CD4-positive, alpha-beta T cell (primary cell): ENCODE measurements at regions not wholly inside any gene's neighbourhood (a gene's known extent, or its start where the extent isn't known, plus 50 kb on each side); places are given as distances from the start of the nearest gene placed in this dataset.

Experiments
- ATAC-seq: fragments of 200-7000 bp; cut with Tn5 transposase; one replicate; pipeline ENCODE4 v1.10.0; 2022; ENCODE audit warnings: mild to moderate bottlenecking; ENCODE audit not compliant: poor library complexity
- CTCF ChIA-PET: fragments of 350-600 bp; sonication (Branson Sonifier 250); formaldehyde crosslinking; loops from one replicate; lab custom pipeline; 2021; ENCODE audit warnings: antibody characterized with exemption, inconsistent platforms; lab: Charles Lee
- POLR2A ChIA-PET: fragments of 350-600 bp; sonication (Branson Sonifier 250); formaldehyde crosslinking; loops from one replicate; lab custom pipeline; 2021; ENCODE audit warnings: antibody characterized with exemption, inconsistent platforms; lab: Charles Lee
- DNase-seq, 14 experiments: peaks; one replicate each; pipeline ENCODE4 v3.0.0-alpha.2; 2013 to 2020; ENCODE audit warnings: mixed read lengths in 2 of 14
- H3K27ac ChIP-seq, 2 donors: one replicate each; pipeline versions ENCODE4 v1.5.1 to v1.7.0; 2013; ENCODE audit warnings: low read length in 2 of 2, low read depth in 1 of 2, mild to moderate bottlenecking in 1 of 2
- H3K27me3 ChIP-seq, 2 experiments: 1 replicate in 1 of 2; 2 replicates in 1 of 2; pipeline versions ENCODE4 v1.6.1 to v1.7.0; 2013; ENCODE audit warnings: low read length in 2 of 2, control low read depth in 1 of 2, mild to moderate bottlenecking in 1 of 2, moderate library complexity in 1 of 2; ENCODE audit not compliant: insufficient read depth in 2 of 2, control insufficient read depth in 1 of 2
- H3K36me3 ChIP-seq: one replicate; pipeline ENCODE4 v1.6.1; 2013; ENCODE audit warnings: low read length, control low read depth; ENCODE audit not compliant: insufficient read depth
- H3K4me1 ChIP-seq: one replicate; pipeline ENCODE4 v1.6.1; 2013; ENCODE audit warnings: low read length, control low read depth; ENCODE audit not compliant: insufficient read depth
- H3K4me3 ChIP-seq: one replicate; pipeline ENCODE4 v1.5.1; 2013; ENCODE audit warnings: mild to moderate bottlenecking, low read length, moderate library complexity
- H3K9me3 ChIP-seq, 2 experiments: 1 replicate in 1 of 2; 2 replicates in 1 of 2; pipeline versions ENCODE4 v1.6.1 to v1.7.0; 2013; ENCODE audit warnings: low read length in 2 of 2, mild to moderate bottlenecking in 2 of 2, control low read depth in 1 of 2, moderate library complexity in 1 of 2; ENCODE audit not compliant: control insufficient read depth in 1 of 2, insufficient read depth in 1 of 2
- H3K27ac Mint-ChIP-seq: one replicate; pipeline ENCODE4 v1.8.0; 2020; ENCODE audit warnings: mixed read lengths
- H3K27me3 Mint-ChIP-seq: one replicate; pipeline ENCODE4 v1.8.0; 2021; ENCODE audit warnings: mixed read lengths
- H3K36me3 Mint-ChIP-seq: one replicate; pipeline ENCODE4 v1.8.0; 2021; ENCODE audit warnings: low read depth, mixed read lengths
- H3K4me1 Mint-ChIP-seq: one replicate; pipeline ENCODE4 v1.8.0; 2021; ENCODE audit warnings: low read depth, mixed read lengths
- H3K4me3 Mint-ChIP-seq: one replicate; pipeline ENCODE4 v1.8.0; 2020; ENCODE audit warnings: mild to moderate bottlenecking, mixed read lengths
- H3K9me3 Mint-ChIP-seq: one replicate; pipeline ENCODE4 v1.8.0; 2020; ENCODE audit warnings: mixed read lengths
- CTCF ChIP-seq: fragments of 200-600 bp; IDR thresholded peaks from one replicate; pipeline ENCODE4 v1.8.0; 2022; ENCODE audit warnings: antibody characterized with exemption, mild to moderate bottlenecking
- intact Hi-C, 2 experiments: fragments of 100-400 bp; cut with DNase I in 1 of 2; cut with micrococcal nuclease in 1 of 2; formaldehyde crosslinking; loops; one replicate each; pipeline versions ENCODE4 v1.15.1 to v1.9.0; 2023 to 2025; cut with DNase I, micrococcal nuclease

DNA sequence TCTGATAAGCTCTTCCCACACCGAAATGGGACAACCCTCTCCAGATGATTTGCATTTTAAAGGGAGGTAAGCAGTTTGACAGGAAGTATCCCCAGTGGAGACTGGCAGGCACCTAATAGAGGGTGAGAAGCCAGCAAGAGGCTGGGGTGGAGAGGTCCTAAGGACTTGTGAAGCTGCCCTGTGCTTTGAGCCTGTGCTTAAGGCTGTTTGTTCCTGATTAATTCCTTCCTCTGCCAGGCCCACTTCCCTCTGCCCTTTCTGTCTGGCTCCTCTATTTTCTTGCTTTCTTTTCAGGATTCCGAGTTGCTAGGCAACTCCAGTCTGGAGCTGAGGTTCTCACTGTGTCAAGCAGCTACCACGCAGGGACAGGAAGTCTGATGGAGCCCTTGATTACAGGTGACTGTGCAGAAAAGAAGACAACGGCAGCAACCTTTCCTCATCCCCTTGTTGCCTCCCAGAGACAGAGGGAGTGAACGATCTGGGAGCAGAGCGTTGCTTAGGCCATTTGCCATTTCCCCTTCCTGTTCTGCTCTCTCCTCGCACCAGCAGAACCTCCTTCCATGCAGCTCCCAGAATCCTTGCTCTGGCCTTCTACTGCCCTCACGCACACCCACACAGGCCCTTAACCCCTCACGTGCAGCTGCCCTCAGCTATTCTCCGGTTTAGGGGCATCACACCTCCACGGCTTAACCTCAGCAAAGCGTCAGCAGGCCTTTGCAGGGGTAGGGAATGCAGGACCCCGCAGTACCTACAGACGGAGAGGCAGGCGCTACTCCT, 103.6 kb upstream of the CELF4 start:
- Mint-ChIP-seq H3K4me1 (no peaks in the 10 kb centered on the region), H3K27ac (no peak overlapping the region), H3K27me3 (no peaks in the 10 kb centered on the region), H3K36me3 (no peaks in the 10 kb centered on the region), H3K4me3 (no peak overlapping the region), H3K9me3 (no peaks in the 10 kb centered on the region)
- Histone ChIP-seq H3K27ac (no peak overlapping the region), H3K27me3 (no peaks in the 10 kb centered on the region), H3K4me3 (no peak overlapping the region), H3K4me1 (no peaks in the 10 kb centered on the region), H3K9me3 (peaks cover 0 to 24% of the 10 kb centered on the region in 2 experiments), H3K36me3 (no peaks in the 10 kb centered on the region)
- DNase-seq = no peak
- POLR2A ChIA-PET = no interaction called here
- ATAC-seq = no peak
- CTCF ChIA-PET = no interaction called here
- intact Hi-C loops = no loop called here
- TF ChIP-seq CTCF = no peak

DNA sequence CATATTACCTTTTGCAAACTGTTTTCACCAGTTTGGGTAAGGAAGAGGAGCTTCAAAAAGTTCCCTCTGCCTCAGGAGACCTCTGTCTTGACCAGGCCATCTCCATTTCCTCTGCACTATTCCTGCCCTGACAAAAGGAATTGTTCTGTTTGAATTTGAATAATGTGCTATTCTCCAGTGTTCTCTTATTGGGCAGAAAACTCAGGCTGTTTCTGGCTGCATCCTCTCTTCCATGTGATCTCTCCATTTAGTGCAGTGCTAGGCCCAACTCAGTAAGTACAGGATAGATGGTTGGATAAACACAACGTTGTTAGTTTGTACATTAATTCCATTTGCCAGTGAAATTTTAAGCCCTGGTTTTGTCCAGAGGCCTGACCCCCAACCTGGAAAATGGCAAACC, 102.2 kb upstream of the CELF4 start:
- DNase-seq = no peak
- no peaks in the 10 kb centered on the region for H3K36me3 ChIP-seq
- no peaks in the 10 kb centered on the region for H3K4me1 ChIP-seq
- no peak overlapping the region for H3K4me3 ChIP-seq
- no peak overlapping the region for H3K27ac ChIP-seq
- Mint-ChIP-seq H3K36me3 (no peaks in the 10 kb centered on the region), H3K4me1 (no peaks in the 10 kb centered on the region), H3K9me3 (no peaks in the 10 kb centered on the region), H3K4me3 (no peak overlapping the region), H3K27me3 (no peaks in the 10 kb centered on the region), H3K27ac (no peak overlapping the region)
- peaks cover 0 to 24% of the 10 kb centered on the region in 2 experiments for H3K9me3 ChIP-seq
- no peak for TF ChIP-seq CTCF
- no peak for ATAC-seq
- H3K27me3 ChIP-seq = no peaks in the 10 kb centered on the region
- CTCF ChIA-PET = no interaction called here
- intact Hi-C loops = no loop called here
- POLR2A ChIA-PET = no interaction called here

- H3K27ac ChIP-seq = no peak overlapping the region
- intact Hi-C loops = no loop called here
- Mint-ChIP-seq H3K9me3 (no peaks in the 10 kb centered on the region), H3K4me3 (no peak overlapping the region), H3K27ac (no peak overlapping the region), H3K27me3 (no peaks in the 10 kb centered on the region), H3K4me1 (no peaks in the 10 kb centered on the region), H3K36me3 (no peaks in the 10 kb centered on the region)
- ChIA-PET CTCF (no interaction called here), POLR2A (no interaction called here)
- H3K9me3 ChIP-seq = peaks cover 0 to 29% of the 10 kb centered on the region in 2 experiments
- TF ChIP-seq CTCF = no peak
- no peak overlapping the region for H3K4me3 ChIP-seq
- no peaks in the 10 kb centered on the region for H3K36me3 ChIP-seq
- DNase-seq (no peak), ATAC-seq (no peak)
- H3K4me1 ChIP-seq = no peaks in the 10 kb centered on the region
- no peaks in the 10 kb centered on the region for H3K27me3 ChIP-seq
These were observed 101.4 kb upstream of the CELF4 start for GRCh38 chr18:37666991-37667390.
